ENCODE measurements at regions not wholly inside any gene's neighbourhood (a gene's known extent, or its start where the extent isn't known, plus 50 kb on each side); places are given as distances from the start of the nearest gene placed in this dataset.

GRCh38 chr3:44019736-44020135, 221.9 kb upstream of the TOPAZ1 start:
- peak overlapping the region; percentile 30 for H3K4me3 ChIP-seq (ENCODE audit: low read length)
- no peaks in the 10 kb centered on the region for H3K9me2 ChIP-seq (ENCODE audit: insufficient read depth, low read length)
- no peaks in the 10 kb centered on the region for H4K20me1 ChIP-seq (ENCODE audit: insufficient read depth)
- no peaks in the 10 kb centered on the region for H3K9me3 ChIP-seq (ENCODE audit: low read length)
- no peaks in the 10 kb centered on the region for H3K36me3 ChIP-seq (ENCODE audit: insufficient read depth, low read length)
- H3K79me2 ChIP-seq (replicated peaks; ENCODE audit: insufficient read depth, low read length) = no peaks in the 10 kb centered on the region
- H3K27me3 ChIP-seq (ENCODE audit: insufficient read depth, low read depth, low read length) = peaks cover 26% of the 10 kb centered on the region
- H2AFZ ChIP-seq (ENCODE audit: low read depth, low read length) = peak overlapping the region; percentile 28
- peak overlapping the region; percentile 48 for H3K9ac ChIP-seq (ENCODE audit: low read length)
- H3F3A ChIP-seq (ENCODE audit: insufficient read depth, low read length, poor library complexity, severe bottlenecking) = no peaks in the 10 kb centered on the region
- TF ChIP-seq EZH2 (IDR thresholded peaks at IDR 0.05; ENCODE audit: borderline replicate concordance, insufficient read depth, low read length, poor library complexity, severe bottlenecking) (no peak), POLR2AphosphoS5 (IDR thresholded peaks at IDR 0.05) (peak; percentile 71), RAD21 (conservative IDR thresholded peaks at IDR 0.05) (peak; percentile 20), MXI1 (conservative IDR thresholded peaks at IDR 0.05; ENCODE audit: poor library complexity, severe bottlenecking) (no peak), SMC3 (conservative IDR thresholded peaks at IDR 0.05; ENCODE audit: poor library complexity) (peak; percentile 37), EP300 (conservative IDR thresholded peaks at IDR 0.05; ENCODE audit: poor library complexity, severe bottlenecking) (peak; percentile 34), TAF1 (IDR thresholded peaks at IDR 0.05; ENCODE audit: low read depth) (no peak)
- TF ChIP-seq, protein P1, sequence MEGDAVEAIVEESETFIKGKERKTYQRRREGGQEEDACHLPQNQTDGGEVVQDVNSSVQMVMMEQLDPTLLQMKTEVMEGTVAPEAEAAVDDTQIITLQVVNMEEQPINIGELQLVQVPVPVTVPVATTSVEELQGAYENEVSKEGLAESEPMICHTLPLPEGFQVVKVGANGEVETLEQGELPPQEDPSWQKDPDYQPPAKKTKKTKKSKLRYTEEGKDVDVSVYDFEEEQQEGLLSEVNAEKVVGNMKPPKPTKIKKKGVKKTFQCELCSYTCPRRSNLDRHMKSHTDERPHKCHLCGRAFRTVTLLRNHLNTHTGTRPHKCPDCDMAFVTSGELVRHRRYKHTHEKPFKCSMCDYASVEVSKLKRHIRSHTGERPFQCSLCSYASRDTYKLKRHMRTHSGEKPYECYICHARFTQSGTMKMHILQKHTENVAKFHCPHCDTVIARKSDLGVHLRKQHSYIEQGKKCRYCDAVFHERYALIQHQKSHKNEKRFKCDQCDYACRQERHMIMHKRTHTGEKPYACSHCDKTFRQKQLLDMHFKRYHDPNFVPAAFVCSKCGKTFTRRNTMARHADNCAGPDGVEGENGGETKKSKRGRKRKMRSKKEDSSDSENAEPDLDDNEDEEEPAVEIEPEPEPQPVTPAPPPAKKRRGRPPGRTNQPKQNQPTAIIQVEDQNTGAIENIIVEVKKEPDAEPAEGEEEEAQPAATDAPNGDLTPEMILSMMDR (IDR thresholded peaks at IDR 0.05; ENCODE audit: poor library complexity, severe bottlenecking) = peak; percentile 15
- TF ChIP-seq, protein P2, sequence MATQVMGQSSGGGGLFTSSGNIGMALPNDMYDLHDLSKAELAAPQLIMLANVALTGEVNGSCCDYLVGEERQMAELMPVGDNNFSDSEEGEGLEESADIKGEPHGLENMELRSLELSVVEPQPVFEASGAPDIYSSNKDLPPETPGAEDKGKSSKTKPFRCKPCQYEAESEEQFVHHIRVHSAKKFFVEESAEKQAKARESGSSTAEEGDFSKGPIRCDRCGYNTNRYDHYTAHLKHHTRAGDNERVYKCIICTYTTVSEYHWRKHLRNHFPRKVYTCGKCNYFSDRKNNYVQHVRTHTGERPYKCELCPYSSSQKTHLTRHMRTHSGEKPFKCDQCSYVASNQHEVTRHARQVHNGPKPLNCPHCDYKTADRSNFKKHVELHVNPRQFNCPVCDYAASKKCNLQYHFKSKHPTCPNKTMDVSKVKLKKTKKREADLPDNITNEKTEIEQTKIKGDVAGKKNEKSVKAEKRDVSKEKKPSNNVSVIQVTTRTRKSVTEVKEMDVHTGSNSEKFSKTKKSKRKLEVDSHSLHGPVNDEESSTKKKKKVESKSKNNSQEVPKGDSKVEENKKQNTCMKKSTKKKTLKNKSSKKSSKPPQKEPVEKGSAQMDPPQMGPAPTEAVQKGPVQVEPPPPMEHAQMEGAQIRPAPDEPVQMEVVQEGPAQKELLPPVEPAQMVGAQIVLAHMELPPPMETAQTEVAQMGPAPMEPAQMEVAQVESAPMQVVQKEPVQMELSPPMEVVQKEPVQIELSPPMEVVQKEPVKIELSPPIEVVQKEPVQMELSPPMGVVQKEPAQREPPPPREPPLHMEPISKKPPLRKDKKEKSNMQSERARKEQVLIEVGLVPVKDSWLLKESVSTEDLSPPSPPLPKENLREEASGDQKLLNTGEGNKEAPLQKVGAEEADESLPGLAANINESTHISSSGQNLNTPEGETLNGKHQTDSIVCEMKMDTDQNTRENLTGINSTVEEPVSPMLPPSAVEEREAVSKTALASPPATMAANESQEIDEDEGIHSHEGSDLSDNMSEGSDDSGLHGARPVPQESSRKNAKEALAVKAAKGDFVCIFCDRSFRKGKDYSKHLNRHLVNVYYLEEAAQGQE (IDR thresholded peaks at IDR 0.05; ENCODE audit: borderline replicate concordance) = no peak
- H3K4me2 ChIP-seq (ENCODE audit: low read length) = peak overlapping the region; percentile 62
- H3K27ac ChIP-seq (ENCODE audit: low read length) = peak overlapping the region; percentile 68

DNA sequence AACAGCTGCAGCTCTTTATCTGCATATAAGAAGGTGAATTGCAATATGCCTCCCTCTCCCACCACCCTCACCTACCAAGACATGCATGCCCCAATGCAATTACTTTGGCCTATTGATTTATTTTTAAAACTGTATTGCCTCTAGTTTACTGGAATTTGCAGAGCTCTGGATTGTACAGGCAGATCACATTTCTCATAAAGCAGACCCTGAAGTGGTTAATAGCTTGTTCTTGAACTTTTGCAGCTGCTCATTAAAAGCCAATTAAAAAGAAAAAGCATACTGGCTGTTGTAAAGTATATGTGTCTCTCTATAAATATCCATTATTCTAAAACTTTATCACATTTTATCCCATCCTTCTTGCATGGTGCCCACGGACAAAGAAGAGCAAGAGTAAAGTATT, 221.5 kb upstream of the TOPAZ1 start:
- Histone ChIP-seq H3K4me3 (ENCODE audit: low read length) (peak overlapping the region; percentile 30), H3K4me2 (ENCODE audit: low read length) (peak overlapping the region; percentile 62), H3K27me3 (ENCODE audit: insufficient read depth, low read depth, low read length) (peaks cover 26% of the 10 kb centered on the region)

More for the DNA sequence above, 221.5 kb upstream of the TOPAZ1 start:
- Histone ChIP-seq H3K79me2 (replicated peaks; ENCODE audit: insufficient read depth, low read length) (no peaks in the 10 kb centered on the region), H3K27ac (ENCODE audit: low read length) (peak overlapping the region; percentile 68), H3K9me2 (ENCODE audit: insufficient read depth, low read length) (no peaks in the 10 kb centered on the region), H4K20me1 (ENCODE audit: insufficient read depth) (no peaks in the 10 kb centered on the region), H3K9ac (ENCODE audit: low read length) (peak overlapping the region; percentile 48), H2AFZ (ENCODE audit: low read depth, low read length) (no peak overlapping the region), H3F3A (ENCODE audit: insufficient read depth, low read length, poor library complexity, severe bottlenecking) (no peaks in the 10 kb centered on the region), H3K36me3 (ENCODE audit: insufficient read depth, low read length) (no peaks in the 10 kb centered on the region), H3K9me3 (ENCODE audit: low read length) (no peaks in the 10 kb centered on the region)
- no peak for TF ChIP-seq SMC3 (conservative IDR thresholded peaks at IDR 0.05; ENCODE audit: poor library complexity)
- no peak for TF ChIP-seq POLR2AphosphoS5 (IDR thresholded peaks at IDR 0.05)
- peak; percentile 9 for TF ChIP-seq RAD21 (conservative IDR thresholded peaks at IDR 0.05)

Data from neural cell (in vitro differentiated cells).